PFSK-1 (cell line): ENCODE measurements at regions not wholly inside any gene's neighbourhood (a gene's known extent, or its start where the extent isn't known, plus 50 kb on each side); places are given as distances from the start of the nearest gene placed in this dataset.

Experiments used
- FOXP2 ChIP-seq: optimal IDR thresholded peaks from 2 replicates; pipeline ENCODE3; 2011; ENCODE audit warnings: borderline replicate concordance, control low read depth, inconsistent platforms; ENCODE audit not compliant: insufficient read depth; ENCODE audit errors: extremely low read length, extremely low read depth
- POLR2AphosphoS5 ChIP-seq: IDR thresholded peaks from 2 replicates; pipeline ENCODE4 v1.6.1; 2012; ENCODE audit warnings: low read depth, mild to moderate bottlenecking, control low read depth, low read length, moderate library complexity

GRCh38 chr7:25802473-25802872 lies 349.5 kb upstream of the NFE2L3 start:
- no peak for TF ChIP-seq FOXP2
- TF ChIP-seq POLR2AphosphoS5: no peak
